ENCODE measurements at regions not wholly inside any gene's neighbourhood (a gene's known extent, or its start where the extent isn't known, plus 50 kb on each side); places are given as distances from the start of the nearest gene placed in this dataset.

DNA sequence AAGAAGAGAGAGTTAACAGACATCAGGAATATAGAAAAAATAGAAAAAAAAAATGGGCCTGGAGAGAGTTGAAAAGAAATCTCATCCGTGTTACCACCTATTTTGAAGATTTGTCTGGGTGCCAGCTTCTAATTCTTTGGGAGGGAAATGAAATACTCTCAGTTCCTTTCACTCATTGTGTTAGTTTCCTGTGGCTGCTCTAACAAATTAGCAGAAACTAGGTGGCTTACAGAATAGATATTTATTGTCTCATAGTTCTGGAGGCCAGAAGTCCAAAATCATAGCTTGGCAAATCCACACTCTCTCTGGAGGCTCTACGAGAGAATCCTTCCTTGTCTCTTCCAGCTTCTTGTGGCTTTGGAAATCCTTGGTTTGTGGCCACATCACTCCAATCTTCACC lies 225.1 kb upstream of the BTBD3 start:
- TF ChIP-seq USF2 (CRISPR knock-in tag; IDR thresholded peaks at IDR 0.05) (no peak), CREB1 (CRISPR knock-in tag; IDR thresholded peaks at IDR 0.05) (no peak), NR3C1 (CRISPR knock-in tag; conservative IDR thresholded peaks at IDR 0.05; ENCODE audit: low read depth) (no peak), OVOL2 (CRISPR knock-in tag; IDR thresholded peaks at IDR 0.05; ENCODE audit: borderline replicate concordance) (no peak)
